ENCODE measurements at regions not wholly inside any gene's neighbourhood (a gene's known extent, or its start where the extent isn't known, plus 50 kb on each side); places are given as distances from the start of the nearest gene placed in this dataset.

- intact Hi-C loops (cut with DNase I), result no loop called here
- no peaks in the 10 kb centered on the region for H3K27me3 ChIP-seq
- no peak overlapping the region for H3K27ac ChIP-seq (replicated peaks in 1 of 4)
- H3K4me3 ChIP-seq, result no peak overlapping the region
- H3K4me1 ChIP-seq, result no peaks in the 10 kb centered on the region
- WGBS, result 72% methylated on average over 3 of the region's 3 CpGs
- no peaks in the 10 kb centered on the region for H3K9me3 ChIP-seq
- no peak for DNase-seq (ENCODE audit: extremely low spot score)
- H3K36me3 ChIP-seq, result no peaks in the 10 kb centered on the region
- TF ChIP-seq CTCF (IDR thresholded peaks at IDR 0.05) (no peak), POLR2AphosphoS5 (IDR thresholded peaks at IDR 0.05) (no peak), POLR2A (IDR thresholded peaks at IDR 0.05; ENCODE audit: low read depth) (no peak), EP300 (IDR thresholded peaks at IDR 0.05) (no peak)
Observed at GRCh38 chr10:107433605-107434004, 269.1 kb upstream of the SORCS1 start.

- no peak overlapping the region for H3K4me3 ChIP-seq
- H3K36me3 ChIP-seq, result no peaks in the 10 kb centered on the region
- H3K27me3 ChIP-seq, result no peaks in the 10 kb centered on the region
- no peak overlapping the region for H3K27ac ChIP-seq (replicated peaks in 1 of 4)
- 91% methylated on average over 6 of the region's 6 CpGs for WGBS
- intact Hi-C loops (cut with DNase I), result no loop called here
- no peak for DNase-seq (ENCODE audit: extremely low spot score)
- H3K4me1 ChIP-seq, result no peaks in the 10 kb centered on the region
- TF ChIP-seq CTCF (IDR thresholded peaks at IDR 0.05) (no peak), POLR2AphosphoS5 (IDR thresholded peaks at IDR 0.05) (no peak), EP300 (IDR thresholded peaks at IDR 0.05) (no peak), POLR2A (IDR thresholded peaks at IDR 0.05; ENCODE audit: low read depth) (no peak)
- H3K9me3 ChIP-seq, result no peaks in the 10 kb centered on the region
Observed at GRCh38 chr10:107430446-107430845, 265.9 kb upstream of the SORCS1 start.

- TF ChIP-seq POLR2AphosphoS5 (IDR thresholded peaks at IDR 0.05) (no peak), CTCF (IDR thresholded peaks at IDR 0.05) (no peak), POLR2A (IDR thresholded peaks at IDR 0.05; ENCODE audit: low read depth) (no peak), EP300 (IDR thresholded peaks at IDR 0.05) (no peak)
- no peaks in the 10 kb centered on the region for H3K36me3 ChIP-seq
- no peak overlapping the region for H3K27ac ChIP-seq (replicated peaks in 1 of 4)
- no peak for DNase-seq (ENCODE audit: extremely low spot score)
- no peaks in the 10 kb centered on the region for H3K4me1 ChIP-seq
- no peaks in the 10 kb centered on the region for H3K9me3 ChIP-seq
- 79% methylated on average over 5 of the region's 5 CpGs for WGBS
- H3K4me3 ChIP-seq, result no peak overlapping the region
- no peaks in the 10 kb centered on the region for H3K27me3 ChIP-seq
- intact Hi-C loops (cut with DNase I), result no loop called here
Observed at GRCh38 chr10:107427016-107427415, 262.5 kb upstream of the SORCS1 start.

GRCh38 chr10:107425931-107426553 lies 261.5 kb upstream of the SORCS1 start:
- H3K27me3 ChIP-seq, result no peaks in the 10 kb centered on the region
- intact Hi-C loops (cut with DNase I), result no loop called here
- H3K27ac ChIP-seq (replicated peaks in 1 of 4), result peak overlapping the region in 1 of 4 donors; percentile 34
- 69% methylated on average over 9 of the region's 9 CpGs for WGBS
- no peaks in the 10 kb centered on the region for H3K4me1 ChIP-seq
- peak overlapping the region in 3 of 4 donors; percentile 7 to 12 (median 10) for H3K4me3 ChIP-seq
- H3K36me3 ChIP-seq, result no peaks in the 10 kb centered on the region
- TF ChIP-seq EP300 (IDR thresholded peaks at IDR 0.05), result no peak
- TF ChIP-seq POLR2A (IDR thresholded peaks at IDR 0.05; ENCODE audit: low read depth), result no peak
- no peak for DNase-seq (ENCODE audit: extremely low spot score)
- H3K9me3 ChIP-seq, result no peaks in the 10 kb centered on the region

GRCh38 chr10:107424628-107425027 lies 260.1 kb upstream of the SORCS1 start:
- TF ChIP-seq POLR2A (IDR thresholded peaks at IDR 0.05; ENCODE audit: low read depth), result no peak
- no peak for TF ChIP-seq CTCF (IDR thresholded peaks at IDR 0.05)
- TF ChIP-seq POLR2AphosphoS5 (IDR thresholded peaks at IDR 0.05), result no peak
- TF ChIP-seq EP300 (IDR thresholded peaks at IDR 0.05), result no peak
- Histone ChIP-seq H3K36me3 (no peaks in the 10 kb centered on the region), H3K27me3 (no peaks in the 10 kb centered on the region), H3K4me1 (no peaks in the 10 kb centered on the region), H3K4me3 (no peak overlapping the region), H3K27ac (replicated peaks in 1 of 4) (no peak overlapping the region), H3K9me3 (no peaks in the 10 kb centered on the region)
- intact Hi-C loops (cut with DNase I), result no loop called here
- WGBS, result 84% methylated on average over 5 of the region's 5 CpGs
- DNase-seq (ENCODE audit: extremely low spot score), result no peak
